HEK293T (cell line): ENCODE measurements at regions not wholly inside any gene's neighbourhood (a gene's known extent, or its start where the extent isn't known, plus 50 kb on each side); places are given as distances from the start of the nearest gene placed in this dataset.

Experiments
- BHLHE40 ChIP-seq: fragments of 450-650 bp; IDR thresholded peaks from 2 replicates; pipeline ENCODE4 v1.6.1; 2016; ENCODE audit warnings: mild to moderate bottlenecking, moderate library complexity, borderline replicate concordance
- ELF4 ChIP-seq: fragments of 450-650 bp; IDR thresholded peaks from 2 replicates; pipeline ENCODE4 v1.6.1; 2017; ENCODE audit warnings: antibody characterized with exemption
- FOXK2 ChIP-seq: fragments of 450-650 bp; IDR thresholded peaks from 2 replicates; pipeline ENCODE4 v1.6.1; 2016; ENCODE audit warnings: mild to moderate bottlenecking
- FOXM1 ChIP-seq: fragments of 450-650 bp; IDR thresholded peaks from 2 replicates; pipeline ENCODE4 v1.6.1; 2017; ENCODE audit warnings: mild to moderate bottlenecking, borderline replicate concordance
- HDGF ChIP-seq: fragments of 450-650 bp; IDR thresholded peaks from 2 replicates; pipeline ENCODE4 v1.6.1; 2017; ENCODE audit warnings: antibody characterized with exemption, borderline replicate concordance
- SP1 ChIP-seq: fragments of 450-650 bp; IDR thresholded peaks from 2 replicates; pipeline ENCODE4 v1.6.1; 2017

- TF ChIP-seq BHLHE40 = no peak
- TF ChIP-seq SP1 = no peak
- no peak for TF ChIP-seq HDGF
- no peak for TF ChIP-seq ELF4
- TF ChIP-seq FOXM1 = no peak
- TF ChIP-seq FOXK2 = no peak
Observed at GRCh38 chr20:6430381-6430780, 307.6 kb upstream of the FERMT1 start.
